ENCODE measurements at regions not wholly inside any gene's neighbourhood (a gene's known extent, or its start where the extent isn't known, plus 50 kb on each side); places are given as distances from the start of the nearest gene placed in this dataset.
A peak's percentile ranks its signal among the peaks of the same experiment; 100 is the strongest.

DNA sequence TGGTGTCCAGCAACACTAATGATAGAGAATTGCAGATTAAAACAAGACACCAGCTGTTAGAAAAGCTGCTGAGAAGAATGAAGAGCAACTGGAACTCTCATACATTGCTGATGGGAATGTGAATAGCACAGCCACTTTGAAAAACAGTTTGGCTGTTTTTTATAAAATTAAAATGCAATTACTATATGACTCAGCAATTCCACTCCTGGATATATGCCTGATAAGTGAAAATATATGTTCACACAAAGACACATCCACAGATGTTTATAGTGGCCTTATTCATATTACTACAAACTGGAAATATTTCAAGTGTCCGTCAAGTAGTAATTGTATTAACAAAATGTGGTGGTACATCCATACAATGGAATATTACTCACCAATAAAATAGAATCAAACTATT is 99.7 kb upstream of the HAO2 start:
- H3K4me3 Mint-ChIP-seq = no peak overlapping the region
- no peaks in the 10 kb centered on the region for H3K36me3 Mint-ChIP-seq
- DNase-seq = no peak
- no peaks in the 10 kb centered on the region for H3K36me3 ChIP-seq (replicated peaks in 1 of 2; ENCODE audit: control insufficient read depth in 1 of 2, insufficient read depth in 2 of 2, low read length in 2 of 2)
- no peaks in the 10 kb centered on the region for H3K79me2 ChIP-seq (ENCODE audit: insufficient read depth, low read length)
- peaks cover 0 to 9% (median 1%) of the 10 kb centered on the region in 3 donors for H3K27me3 Mint-ChIP-seq (ENCODE audit: low read depth in 3 of 3)
- no peak overlapping the region for H3K27ac ChIP-seq (ENCODE audit: low read depth in 1 of 2, low read length in 2 of 2)
- H4K20me1 ChIP-seq (ENCODE audit: insufficient read depth, low read length) = no peaks in the 10 kb centered on the region
- no peak overlapping the region for H3K9ac ChIP-seq (ENCODE audit: insufficient read depth, low read length, poor library complexity, severe bottlenecking)
- H3K27ac Mint-ChIP-seq = no peak overlapping the region
- no peaks in the 10 kb centered on the region for H3K27me3 ChIP-seq (ENCODE audit: control insufficient read depth in 2 of 2, insufficient read depth in 2 of 2, low read length in 2 of 2)
- no peak overlapping the region for H3K4me2 ChIP-seq (replicated peaks; ENCODE audit: extremely low read depth, low read length, poor library complexity, severe bottlenecking)
- no peak overlapping the region for H3K4me3 ChIP-seq (replicated peaks in 1 of 3; ENCODE audit: low read depth in 2 of 3, low read length in 3 of 3)
- no peaks in the 10 kb centered on the region for H3K9me3 ChIP-seq (replicated peaks in 1 of 2; ENCODE audit: control insufficient read depth in 1 of 2, insufficient read depth in 1 of 2, low read length in 2 of 2)
- TF ChIP-seq, protein P1, sequence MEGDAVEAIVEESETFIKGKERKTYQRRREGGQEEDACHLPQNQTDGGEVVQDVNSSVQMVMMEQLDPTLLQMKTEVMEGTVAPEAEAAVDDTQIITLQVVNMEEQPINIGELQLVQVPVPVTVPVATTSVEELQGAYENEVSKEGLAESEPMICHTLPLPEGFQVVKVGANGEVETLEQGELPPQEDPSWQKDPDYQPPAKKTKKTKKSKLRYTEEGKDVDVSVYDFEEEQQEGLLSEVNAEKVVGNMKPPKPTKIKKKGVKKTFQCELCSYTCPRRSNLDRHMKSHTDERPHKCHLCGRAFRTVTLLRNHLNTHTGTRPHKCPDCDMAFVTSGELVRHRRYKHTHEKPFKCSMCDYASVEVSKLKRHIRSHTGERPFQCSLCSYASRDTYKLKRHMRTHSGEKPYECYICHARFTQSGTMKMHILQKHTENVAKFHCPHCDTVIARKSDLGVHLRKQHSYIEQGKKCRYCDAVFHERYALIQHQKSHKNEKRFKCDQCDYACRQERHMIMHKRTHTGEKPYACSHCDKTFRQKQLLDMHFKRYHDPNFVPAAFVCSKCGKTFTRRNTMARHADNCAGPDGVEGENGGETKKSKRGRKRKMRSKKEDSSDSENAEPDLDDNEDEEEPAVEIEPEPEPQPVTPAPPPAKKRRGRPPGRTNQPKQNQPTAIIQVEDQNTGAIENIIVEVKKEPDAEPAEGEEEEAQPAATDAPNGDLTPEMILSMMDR (IDR thresholded peaks at IDR 0.05) = no peak
- H3K9me3 Mint-ChIP-seq = peaks cover 0 to 3% (median 0%) of the 10 kb centered on the region in 7 donors
- H3K4me1 ChIP-seq (ENCODE audit: control insufficient read depth in 1 of 2, insufficient read depth in 2 of 2, low read length in 2 of 2) = no peaks in the 10 kb centered on the region
- no peaks in the 10 kb centered on the region for H3K4me1 Mint-ChIP-seq
- H2AFZ ChIP-seq (ENCODE audit: insufficient read depth, low read depth, low read length, poor library complexity, severe bottlenecking) = no peak overlapping the region
- WGBS (ENCODE audit: insufficient coverage) = no CpG with 5 or more reads among the region's 1 CpG
- intact Hi-C loops (cut with micrococcal nuclease) = no loop called here

DNA sequence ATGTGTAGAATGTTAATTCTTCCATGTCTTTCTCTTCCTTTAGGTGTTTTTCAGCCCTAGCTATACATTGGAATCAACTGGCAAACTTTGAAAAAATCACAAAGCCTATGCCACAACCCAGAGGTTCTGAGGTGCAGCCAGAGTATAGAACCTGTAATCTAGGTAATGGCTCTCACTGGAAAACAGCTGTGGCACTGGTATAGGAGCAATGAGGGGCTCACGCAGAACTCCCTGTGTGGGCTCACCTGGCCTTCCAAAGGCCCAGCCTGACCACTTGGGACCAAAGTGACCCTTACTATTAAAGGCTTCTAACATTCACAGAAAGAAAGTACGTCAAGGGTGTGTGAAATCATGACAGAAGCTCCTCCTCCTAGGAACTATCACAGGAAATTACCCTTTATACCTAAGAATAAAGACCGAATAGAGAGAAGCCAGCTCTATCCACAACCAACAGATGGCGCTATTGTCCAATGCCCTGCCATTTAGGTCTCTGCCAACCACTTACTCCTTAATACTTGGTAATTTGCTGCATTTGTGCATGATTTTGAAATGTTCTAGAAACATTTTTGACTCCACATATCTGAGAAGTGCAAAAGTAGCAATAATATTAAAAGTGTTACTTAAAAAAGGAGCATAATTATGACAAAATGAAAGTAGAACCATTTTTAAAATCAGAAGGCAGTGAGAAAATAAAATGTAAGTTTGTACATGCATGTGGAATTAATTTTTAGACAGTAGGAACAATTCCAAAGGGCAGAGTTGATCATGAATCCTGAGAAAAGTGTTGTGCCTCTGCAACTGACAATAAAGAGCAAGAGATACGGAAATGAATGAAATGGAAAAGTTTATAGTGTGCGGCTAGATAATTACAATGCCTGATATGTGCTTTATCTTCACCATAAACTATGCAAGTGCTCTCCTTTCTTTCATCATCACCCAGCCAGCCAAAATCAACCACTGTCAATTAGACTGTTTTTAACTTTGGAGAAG is 93.1 kb upstream of the HAO2 start:
- DNase-seq = peak in 2 of 3 donors; percentile 7 to 10
- intact Hi-C loops (cut with micrococcal nuclease) = no loop called here
- H2AFZ ChIP-seq (ENCODE audit: insufficient read depth, low read depth, low read length, poor library complexity, severe bottlenecking) = no peak overlapping the region
- peaks cover 2 to 11% (median 2%) of the 10 kb centered on the region in 3 donors for H3K27me3 Mint-ChIP-seq (ENCODE audit: low read depth in 3 of 3)
- H3K4me1 Mint-ChIP-seq = no peaks in the 10 kb centered on the region
- no peaks in the 10 kb centered on the region for H3K36me3 ChIP-seq (replicated peaks in 1 of 2; ENCODE audit: control insufficient read depth in 1 of 2, insufficient read depth in 2 of 2, low read length in 2 of 2)
- no peaks in the 10 kb centered on the region for H3K36me3 Mint-ChIP-seq
- no peaks in the 10 kb centered on the region for H3K79me2 ChIP-seq (ENCODE audit: insufficient read depth, low read length)
- H3K27ac Mint-ChIP-seq = no peak overlapping the region
- H3K4me2 ChIP-seq (replicated peaks; ENCODE audit: extremely low read depth, low read length, poor library complexity, severe bottlenecking) = no peak overlapping the region
- TF ChIP-seq, protein P1 (IDR thresholded peaks at IDR 0.05) = peak; percentile 82
- no peaks in the 10 kb centered on the region for H3K9me3 Mint-ChIP-seq
- no peak overlapping the region for H3K9ac ChIP-seq (ENCODE audit: insufficient read depth, low read length, poor library complexity, severe bottlenecking)
- H3K27me3 ChIP-seq (ENCODE audit: control insufficient read depth in 2 of 2, insufficient read depth in 2 of 2, low read length in 2 of 2) = peaks cover 0 to 2% of the 10 kb centered on the region in 2 donors
- H4K20me1 ChIP-seq (ENCODE audit: insufficient read depth, low read length) = no peaks in the 10 kb centered on the region
- WGBS (ENCODE audit: insufficient coverage) = 60% methylated on average over 1 of the region's 6 CpGs
- no peak overlapping the region for H3K27ac ChIP-seq (ENCODE audit: low read depth in 1 of 2, low read length in 2 of 2)
- no peak overlapping the region for H3K4me3 Mint-ChIP-seq
- no peaks in the 10 kb centered on the region for H3K4me1 ChIP-seq (ENCODE audit: control insufficient read depth in 1 of 2, insufficient read depth in 2 of 2, low read length in 2 of 2)
- H3K4me3 ChIP-seq (replicated peaks in 1 of 3; ENCODE audit: low read depth in 2 of 3, low read length in 3 of 3) = no peak overlapping the region
- H3K9me3 ChIP-seq (replicated peaks in 1 of 2; ENCODE audit: control insufficient read depth in 1 of 2, insufficient read depth in 1 of 2, low read length in 2 of 2) = no peaks in the 10 kb centered on the region

Measured in CD14-positive monocyte (primary cell).